ENCODE measurements at regions not wholly inside any gene's neighbourhood (a gene's known extent, or its start where the extent isn't known, plus 50 kb on each side); places are given as distances from the start of the nearest gene placed in this dataset.

DNA sequence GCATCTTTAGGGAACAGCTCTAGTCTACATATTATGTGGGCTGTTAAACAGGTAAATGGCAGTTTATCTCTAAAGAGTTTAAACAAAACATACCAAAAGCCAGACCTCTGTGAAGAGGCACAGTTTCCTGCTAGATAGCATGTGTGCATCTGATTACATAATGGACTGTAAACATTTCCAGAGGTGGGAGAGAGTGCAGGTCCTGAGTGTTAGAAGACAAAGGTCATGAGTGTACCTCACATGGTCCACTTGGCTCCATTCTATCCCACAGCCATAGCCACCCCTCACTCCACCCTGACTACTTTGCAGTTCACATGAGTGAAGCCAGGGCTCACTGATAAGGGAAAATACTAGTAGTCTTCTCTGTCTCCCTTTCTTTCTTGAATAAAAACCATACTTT, 233.4 kb downstream of the MTX2 start:
- no peak for DNase-seq (ENCODE audit: low read depth, low spot score)

DNA sequence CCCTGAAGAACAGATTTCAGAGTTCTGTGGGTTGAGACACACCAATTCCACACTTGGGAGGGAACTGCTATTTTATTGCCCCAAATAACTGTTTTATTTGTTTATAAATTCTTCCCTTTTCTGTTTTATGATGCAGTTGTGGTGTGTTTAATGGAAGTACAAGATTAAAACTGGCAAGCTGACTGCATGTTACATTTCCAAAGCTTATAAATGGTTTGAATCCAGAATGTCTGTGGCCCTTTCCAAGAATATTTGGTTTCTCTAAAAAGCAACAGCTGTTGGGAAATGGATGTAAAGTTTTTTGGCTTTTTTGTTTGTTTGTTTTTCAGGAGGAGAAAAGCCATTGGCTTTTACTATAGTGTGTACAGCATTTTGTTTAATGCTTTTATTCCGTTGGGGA, 234.5 kb downstream of the MTX2 start:
- no peak for DNase-seq (ENCODE audit: low read depth, low spot score)

DNA sequence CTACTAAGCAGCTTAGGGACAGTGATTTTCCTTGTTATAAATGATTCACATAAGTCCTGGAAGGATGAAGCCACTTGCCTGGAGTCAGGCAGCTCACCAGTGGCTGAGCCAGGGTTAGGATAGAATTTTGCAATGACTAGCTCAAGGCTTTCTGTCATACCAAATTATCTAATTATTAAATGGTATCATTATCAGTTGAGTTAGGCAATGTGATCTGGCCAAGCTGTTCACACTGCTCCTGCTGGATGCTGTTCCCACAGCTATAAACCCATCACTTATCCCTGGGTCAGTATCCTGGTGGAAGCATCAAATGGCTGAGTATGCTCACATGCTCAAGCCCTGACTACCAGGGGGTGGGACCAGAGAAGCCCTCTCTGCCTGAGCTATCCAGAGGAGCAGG, 235.2 kb downstream of the MTX2 start:
- no peak for DNase-seq (ENCODE audit: low read depth, low spot score)

DNA sequence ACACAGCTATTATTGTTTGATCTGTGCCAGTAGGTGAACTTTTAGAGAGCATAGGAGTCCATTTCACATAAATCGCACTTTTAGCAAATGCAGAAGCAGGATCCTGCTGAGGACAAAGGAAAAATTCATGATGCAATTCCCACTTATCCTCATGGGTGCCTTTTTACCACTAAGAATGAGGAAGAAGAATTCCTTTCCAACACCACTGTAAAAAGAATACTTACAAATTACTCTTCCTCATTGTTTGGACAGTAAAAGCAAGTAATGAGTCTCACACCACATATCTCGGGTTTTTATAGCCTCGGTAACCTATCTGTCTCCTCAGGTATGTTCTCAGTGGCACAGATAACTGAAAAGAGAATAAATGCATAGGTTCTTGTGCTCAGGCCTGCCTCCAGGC, 238.5 kb downstream of the MTX2 start:
- DNase-seq (ENCODE audit: low read depth, low spot score) = no peak

DNA sequence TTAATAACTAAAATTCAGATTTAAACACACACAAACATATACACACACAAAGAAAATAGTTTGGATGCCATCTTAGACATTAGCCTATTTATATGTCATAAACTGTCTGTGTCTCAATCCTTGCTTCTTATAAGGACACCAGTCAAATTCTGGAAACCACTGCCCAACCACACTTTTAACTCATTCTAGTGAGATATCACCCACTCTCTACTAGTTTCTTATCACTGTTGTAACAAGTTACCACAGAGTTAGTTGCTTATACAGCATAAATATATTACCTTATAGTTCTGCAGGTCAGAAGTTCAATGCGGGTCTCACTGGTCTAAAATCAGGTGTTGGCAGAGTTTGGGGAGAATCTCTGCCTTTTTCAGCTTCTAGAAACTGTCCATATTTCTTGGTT, 239.1 kb downstream of the MTX2 start:
- DNase-seq (ENCODE audit: low read depth, low spot score) = no peak

DNA sequence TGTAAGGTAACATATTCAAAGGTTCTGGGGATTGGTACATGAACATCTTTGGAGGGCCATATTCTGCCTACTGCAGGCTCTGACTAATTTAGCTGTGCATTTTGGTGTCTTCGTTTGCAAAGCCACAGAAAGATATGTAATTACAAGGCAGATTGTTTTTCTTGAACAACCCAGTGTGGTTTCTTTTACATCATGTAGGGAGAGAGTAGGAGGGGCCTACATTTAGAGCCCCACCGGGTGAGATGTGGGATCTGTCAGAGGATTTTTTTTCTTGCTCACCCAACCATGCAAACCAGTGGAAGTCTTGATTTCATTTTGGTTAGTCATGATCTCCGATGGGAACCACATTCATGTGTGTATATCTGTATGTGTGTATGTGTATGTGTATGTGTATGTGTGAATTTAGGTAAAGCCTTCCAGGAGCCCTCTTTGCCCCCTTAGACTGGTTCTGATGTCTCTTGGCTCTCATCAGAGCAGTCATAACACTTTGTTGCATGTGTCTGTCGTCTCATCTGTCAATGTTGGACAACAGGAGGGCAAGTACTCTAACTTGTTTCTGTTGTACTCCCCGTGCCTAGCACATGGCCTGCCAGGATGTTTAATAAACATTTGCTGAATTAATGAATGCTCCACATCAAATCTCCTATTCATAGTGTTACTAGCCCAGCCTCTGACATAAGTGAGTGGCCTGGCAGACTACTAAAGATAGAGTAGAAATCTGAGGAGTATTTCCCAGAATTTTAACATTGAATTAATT, 239.9 kb downstream of the MTX2 start:
- no peak for DNase-seq (ENCODE audit: low read depth, low spot score)

DNA sequence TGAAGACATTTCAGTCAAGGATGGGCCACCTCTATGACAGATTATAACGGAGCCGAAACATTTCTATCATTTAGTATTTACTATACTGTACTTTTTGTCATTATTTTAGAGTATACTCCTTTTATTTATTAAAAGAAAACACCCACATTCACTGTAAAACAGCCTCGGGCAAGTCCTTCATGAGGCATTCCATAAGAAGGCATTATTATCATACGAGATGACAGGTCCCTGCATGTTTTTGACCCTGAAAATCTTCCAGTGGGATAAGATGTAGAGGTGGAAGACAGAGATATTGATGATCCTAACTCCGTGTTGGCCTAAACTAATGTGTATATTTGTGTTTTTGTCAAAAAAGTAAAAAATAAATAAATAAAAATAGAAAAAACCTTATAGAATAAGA, 245.0 kb downstream of the MTX2 start:
- no peak for DNase-seq (ENCODE audit: low read depth, low spot score)

DNA sequence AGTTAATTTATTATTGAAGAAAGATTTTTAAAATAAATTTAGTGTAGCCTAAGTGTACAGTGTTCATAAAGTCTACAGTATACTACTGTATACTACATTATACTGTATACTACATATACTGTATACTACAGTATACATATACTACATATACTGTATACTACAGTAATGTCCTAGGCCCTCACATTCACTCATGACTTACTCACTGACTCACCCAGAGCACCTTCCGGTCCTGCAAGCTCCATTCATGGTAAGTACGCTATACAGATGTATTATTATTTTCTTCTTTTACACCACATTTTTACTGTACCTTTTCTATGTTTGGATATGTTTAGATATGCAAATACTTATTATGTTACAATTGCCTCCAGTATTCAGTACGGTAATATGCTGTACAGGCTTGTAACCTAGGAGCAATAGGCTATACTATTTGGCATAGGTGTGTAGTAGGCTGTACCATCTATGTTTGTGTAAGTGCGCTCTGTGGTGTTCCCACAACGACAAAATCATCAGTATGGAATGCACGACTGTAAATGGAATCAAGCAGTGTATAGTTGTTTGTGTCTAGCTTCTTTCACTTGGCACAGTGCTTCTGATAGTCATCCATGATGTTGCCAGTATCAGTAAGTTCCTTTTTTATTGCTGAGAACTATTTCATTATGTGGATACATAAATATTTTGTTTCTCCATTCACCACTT, 245.7 kb downstream of the MTX2 start:
- no peak for DNase-seq (ENCODE audit: low read depth, low spot score)

DNA sequence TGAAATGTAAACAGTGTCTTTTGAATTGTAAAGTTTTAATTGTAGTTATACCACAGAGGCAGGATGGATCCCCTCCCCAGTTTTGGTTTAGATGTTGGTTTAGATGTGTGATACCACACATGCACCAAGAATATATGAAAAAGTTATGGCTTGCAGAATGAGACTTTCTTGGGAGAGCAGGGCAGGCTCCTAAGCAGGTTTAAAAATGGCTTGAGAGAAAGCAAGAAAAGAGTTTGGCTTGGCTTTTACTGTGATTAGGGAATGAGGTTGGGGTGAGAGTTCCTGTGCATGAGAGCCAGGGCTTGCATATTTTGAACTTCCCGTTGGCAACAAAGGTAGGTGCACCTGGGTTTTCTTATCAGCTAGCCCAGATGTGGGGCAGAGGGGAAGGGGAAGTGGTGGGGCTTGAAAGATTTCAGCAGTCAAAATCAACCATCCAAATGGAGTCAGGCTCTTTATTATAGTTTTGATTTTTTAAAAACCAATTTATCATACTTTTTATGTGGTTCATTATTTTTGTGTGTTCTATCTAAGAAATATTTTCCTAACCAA, 246.9 kb downstream of the MTX2 start:
- no peak for DNase-seq (ENCODE audit: low read depth, low spot score)

DNA sequence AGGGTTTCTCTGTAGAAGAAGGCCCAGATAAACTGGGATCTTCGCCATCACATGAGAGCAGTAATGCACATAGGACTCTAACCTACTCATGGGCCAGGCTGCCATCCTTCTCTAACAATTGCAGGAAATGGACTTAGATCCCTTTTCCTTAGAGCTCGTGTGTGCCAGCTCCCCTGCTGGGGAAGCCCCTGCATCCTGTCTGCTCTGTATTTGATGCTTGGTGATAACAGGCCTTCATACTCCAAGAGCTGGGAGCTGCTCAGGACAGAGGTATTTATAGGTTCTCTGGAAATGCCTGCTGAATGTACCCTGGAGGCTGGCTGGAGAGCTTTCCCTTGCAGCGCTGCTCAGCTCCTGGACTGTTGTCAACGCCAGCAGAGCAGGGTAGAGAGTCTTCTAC, 249.6 kb downstream of the MTX2 start:
- peak; percentile 23 for DNase-seq (ENCODE audit: low read depth, low spot score)

DNA sequence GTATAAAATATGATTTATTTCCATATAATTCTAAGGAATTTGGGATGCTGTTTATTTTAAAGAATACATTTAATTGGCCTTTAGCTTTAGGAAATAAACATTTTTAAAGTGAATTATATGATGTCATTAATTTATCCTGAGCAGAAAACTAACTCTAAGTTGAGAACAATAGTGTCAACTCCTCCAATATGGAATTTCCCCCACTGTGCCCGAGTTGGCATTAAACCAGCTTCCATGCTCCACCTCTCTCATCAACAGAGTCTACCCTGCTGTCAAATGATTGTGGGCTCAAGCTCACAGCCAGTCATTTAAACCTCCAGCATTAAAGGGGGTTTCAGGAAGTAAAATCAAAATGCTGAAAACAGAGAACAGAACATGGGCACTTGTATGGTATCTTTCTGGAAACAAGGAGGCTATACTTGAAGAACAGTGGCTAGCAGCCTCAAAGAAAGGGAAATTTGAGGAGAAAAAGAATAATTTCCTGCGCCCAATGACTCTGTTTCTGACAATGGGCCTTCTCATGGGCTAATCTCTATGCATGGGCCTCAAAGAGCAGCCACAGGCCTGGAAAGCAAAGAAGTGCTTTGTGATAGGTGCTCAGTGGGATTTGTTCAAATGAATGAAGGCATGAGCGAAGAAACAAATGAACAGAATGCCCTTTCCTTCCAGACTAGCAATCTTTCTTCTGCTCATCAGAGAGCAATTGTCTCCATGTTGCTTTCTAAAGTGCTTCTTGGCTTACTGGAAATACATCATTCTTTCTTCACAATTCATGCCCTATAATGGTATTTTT, 252.8 kb downstream of the MTX2 start:
- no peak for DNase-seq (ENCODE audit: low read depth, low spot score)

DNA sequence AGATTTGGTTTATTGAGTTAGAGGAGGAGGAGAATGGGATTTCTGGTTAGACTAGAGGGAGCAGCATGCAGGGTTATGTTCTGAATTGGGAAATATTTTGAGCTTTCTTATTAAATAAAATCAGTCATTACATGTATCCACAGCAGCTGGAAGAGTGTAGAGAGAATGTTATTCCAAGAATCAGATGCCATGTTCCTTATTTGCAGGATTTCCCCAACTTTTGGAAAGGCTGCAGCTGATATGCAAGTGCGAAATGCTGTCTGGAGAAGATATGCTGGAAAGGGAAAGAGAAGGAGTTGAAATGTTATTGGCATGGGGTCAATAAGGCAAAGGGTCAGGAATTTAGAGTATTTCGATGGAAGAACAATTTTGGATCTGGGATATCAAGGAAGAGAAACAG, 255.8 kb downstream of the MTX2 start:
- DNase-seq (ENCODE audit: low read depth, low spot score) = no peak

DNA sequence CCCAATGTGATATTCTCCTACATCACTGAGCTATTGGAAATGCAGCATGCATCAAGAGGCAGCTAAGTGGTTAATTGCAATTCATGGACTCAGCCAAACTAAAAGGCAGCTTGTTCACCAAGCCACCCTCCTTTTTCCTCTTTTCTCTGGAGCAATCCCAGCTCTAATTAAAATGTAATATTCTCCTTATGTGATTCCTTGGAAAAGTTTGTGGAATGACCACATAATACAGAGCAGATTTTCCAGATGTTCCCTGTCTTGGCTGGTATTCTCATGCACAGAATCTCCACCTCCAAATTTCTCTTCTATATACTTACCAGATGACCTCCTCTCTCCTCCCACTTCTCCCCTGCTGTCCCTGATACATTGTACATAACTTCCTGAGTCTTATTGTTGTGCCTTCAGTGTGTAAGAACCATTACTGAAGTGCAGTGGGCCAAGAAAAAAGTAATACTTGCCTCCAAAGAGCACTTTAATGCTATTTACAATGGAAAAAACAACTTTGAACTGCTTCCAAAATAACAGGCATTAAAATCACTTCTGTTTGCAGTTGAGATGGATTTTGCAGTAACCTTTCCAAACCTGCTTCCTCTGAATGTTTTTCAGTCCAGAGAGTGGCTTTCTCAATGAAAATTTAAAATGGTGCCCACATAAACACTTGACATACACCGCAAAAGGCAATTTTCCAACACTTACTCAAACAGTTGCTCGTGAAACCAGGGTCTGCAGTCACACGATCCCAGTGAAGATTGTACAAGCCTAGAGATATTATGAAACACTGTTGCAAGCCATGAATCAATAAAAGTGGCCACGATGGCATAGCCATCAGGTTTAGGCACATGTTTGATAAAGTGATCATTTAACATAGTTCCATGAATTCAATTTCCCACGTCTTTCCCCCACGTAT, 258.0 kb downstream of the MTX2 start:
- DNase-seq (ENCODE audit: low read depth, low spot score) = no peak

DNA sequence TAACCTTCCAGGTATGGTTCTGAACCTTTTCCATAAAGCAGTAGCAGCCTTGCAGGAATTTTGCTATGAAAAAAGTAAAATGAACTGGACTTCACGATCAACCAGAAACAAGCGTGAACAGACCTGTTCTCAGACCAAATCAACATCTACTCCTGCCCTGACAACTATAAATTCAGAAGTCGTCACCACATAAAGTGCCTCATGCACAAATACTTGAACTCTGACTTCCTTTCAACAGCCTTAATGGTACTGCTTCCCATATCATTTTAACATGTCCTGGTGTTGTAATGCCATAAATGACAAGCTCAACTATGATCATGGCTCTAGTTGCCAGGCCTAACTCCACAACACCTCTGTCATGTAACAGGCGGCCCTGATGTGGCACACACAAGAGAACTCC, 262.4 kb downstream of the MTX2 start:
- no peak for DNase-seq (ENCODE audit: low read depth, low spot score)

DNA sequence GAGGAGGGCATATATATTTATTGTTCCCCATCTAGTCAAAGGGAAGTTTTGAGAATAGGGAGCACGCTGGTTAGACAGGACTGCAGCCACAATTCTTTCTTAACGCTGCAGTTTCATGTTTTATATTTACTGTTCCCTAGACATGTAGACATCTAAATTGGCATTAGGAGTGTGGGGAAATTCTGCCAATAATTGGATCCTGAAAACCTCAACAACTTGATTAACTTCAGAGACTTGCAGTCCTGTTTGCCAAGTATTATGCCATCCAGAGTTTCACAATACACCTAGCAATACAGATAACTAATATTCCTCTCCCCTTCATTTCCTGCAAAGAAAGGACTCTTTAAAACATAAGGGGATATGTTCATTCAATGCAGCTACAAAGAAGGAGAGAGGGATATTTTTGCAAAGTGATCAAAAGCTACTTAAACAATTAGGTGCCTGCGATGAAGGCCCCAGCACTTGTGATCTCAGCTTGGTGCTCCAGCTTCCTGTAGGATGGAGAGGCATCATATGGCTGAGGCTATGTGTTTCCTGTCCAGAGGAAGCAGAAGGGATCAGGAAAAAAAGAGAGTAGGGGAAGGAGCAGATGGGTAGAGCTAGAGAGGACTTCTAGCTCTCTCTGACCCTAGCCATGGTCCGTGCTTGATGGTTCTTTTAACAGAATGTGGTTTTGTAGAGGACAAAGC, 264.4 kb downstream of the MTX2 start:
- no peak for DNase-seq (ENCODE audit: low read depth, low spot score)

DNA sequence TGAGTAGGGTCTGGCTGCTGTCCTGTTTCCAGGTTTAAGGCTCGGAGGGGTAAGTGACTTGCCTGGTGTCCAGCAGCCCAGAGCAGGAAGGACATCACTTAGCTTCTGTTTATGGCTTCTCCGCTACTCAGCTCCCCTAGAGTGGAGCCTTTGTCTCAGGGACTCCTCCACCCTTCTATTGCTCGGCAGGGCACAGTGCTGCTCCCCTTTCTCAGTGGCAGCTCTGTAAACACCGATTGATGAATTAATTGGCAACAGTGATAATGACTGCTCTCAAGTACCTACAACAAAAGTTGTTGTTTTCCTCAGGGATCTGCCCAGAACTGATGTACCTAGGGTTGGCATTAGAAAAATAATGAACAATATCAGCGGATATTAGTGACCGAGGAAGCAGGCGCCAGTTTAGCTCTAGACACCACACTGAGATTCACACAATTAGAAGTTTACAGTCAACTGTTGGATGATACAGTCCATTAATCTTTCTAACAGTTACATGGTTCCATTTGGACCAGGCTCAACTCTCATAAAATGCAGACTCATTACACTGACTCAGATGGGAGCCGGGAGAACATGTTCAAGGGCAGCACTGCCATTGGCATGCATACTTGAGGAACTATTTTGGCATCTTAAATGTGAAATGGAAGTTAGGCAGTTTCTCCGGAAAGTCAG, 265.7 kb downstream of the MTX2 start:
- DNase-seq (ENCODE audit: low read depth, low spot score) = no peak

DNA sequence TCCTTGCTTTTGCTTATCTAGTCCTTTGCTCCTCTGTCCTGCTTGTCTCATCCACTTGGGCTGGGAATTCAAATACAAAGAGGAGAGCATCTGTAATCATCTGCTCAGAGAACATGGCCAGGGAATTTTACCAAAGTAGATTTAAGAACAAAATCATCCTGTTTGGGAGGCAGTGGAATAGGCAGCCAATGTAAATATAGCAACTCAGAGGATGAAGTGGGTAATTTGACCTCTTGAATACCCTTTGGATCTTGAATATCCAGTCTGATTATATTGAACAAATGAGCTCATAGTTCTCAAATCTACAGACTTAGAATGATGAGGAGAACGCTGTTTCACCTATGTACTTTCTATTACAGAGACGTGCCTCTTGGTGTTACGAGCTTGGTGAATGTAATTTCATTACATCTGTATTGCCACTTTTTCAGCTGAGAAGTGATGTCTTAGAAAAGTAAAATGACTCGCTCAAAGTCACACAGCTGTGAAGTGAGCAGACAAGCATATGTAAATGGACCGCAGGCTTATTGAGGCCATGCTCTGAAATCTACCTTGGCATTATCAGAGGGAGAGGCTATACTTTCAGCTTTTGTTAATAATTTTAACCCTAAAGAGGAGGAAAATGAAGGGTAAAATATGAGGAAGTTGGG, 266.3 kb downstream of the MTX2 start:
- DNase-seq (ENCODE audit: low read depth, low spot score) = no peak

DNA sequence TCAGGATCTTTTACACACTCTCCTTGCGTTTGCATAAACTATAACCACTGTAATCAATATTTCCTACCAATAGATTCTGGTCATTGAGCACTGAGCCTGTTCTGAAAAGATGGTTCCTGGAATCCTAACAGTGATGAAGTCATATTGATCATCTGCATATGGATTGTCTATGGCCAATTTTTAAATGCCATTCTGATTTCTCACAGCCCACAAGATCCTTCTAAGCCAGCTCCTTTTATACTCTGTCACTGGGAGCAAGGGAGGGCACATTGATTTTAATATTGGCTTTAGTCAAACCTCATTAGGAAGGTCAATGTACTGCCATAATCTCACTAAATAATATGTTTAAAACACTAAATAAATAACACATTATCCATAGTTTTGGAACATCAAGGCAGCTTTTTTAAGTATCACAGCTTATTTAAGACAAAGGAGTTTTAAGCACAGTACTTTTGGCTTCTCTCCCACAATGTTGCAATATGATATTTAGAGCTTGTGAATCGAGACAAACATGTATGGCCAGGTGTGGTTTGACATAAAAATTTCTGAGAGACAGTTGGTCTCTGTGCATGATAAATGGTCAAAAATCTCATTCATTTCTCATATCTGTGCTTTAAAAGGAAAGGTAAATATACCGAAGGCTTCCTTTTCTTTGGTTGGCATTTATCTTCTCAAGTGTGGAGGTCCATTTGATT, 267.3 kb downstream of the MTX2 start:
- DNase-seq (ENCODE audit: low read depth, low spot score) = no peak

DNA sequence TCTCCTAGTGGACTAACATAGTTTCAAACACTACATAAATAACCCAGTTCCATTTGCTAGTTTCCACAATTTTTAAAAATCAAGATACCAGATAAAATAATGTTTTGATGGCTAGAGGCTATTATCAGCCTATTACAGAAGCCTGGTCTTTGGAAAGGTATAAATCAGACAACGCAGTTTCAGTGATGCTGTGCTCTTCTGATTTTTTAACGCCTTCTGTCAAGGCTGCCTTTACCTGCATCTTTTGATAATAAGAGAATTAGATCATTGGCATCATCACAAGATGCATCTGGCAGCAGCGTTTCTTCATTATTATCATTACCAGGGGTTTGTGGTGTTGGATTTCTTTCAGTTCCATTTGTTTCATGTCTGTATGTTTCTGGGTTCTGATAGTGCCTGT, 268.7 kb downstream of the MTX2 start:
- DNase-seq (ENCODE audit: low read depth, low spot score) = no peak

Data from iPS DF 19.7 (cell line).